COLO668 (cell line): ENCODE measurements at regions not wholly inside any gene's neighbourhood (a gene's known extent, or its start where the extent isn't known, plus 50 kb on each side); places are given as distances from the start of the nearest gene placed in this dataset.
A peak's percentile ranks its signal among the peaks of the same experiment; 100 is the strongest.
"Not testable (repeated sequence)": the region's sequence is repeated elsewhere in the genome, so short reads cannot be mapped to it uniquely, and the experiment has no call there.

Experiments used
- DNase-seq: peaks from one replicate; lab custom pipeline; 2025; ENCODE audit not compliant: unreplicated experiment; lab: John Stamatoyannopoulos, UW

DNA sequence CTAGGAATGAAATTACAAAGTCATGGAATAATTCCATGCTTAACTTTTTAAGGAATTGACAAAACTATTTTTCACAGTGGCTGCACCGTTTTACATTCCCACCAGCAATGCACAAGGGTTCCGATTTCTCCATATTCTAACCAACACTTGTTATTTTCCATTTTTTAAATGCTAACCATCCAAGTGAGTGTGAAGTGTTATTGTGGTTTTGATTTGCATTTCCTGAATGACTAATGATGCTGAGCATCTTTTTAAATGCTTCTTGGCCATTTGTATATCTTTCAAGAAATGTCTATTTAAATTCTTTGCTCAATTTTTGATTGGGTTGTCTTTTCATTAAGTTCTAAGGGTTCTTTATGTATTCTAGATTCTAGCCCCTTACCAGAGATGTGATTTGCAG is 479.5 kb upstream of the SMARCA2 start:
- DNase-seq: no peak

DNA sequence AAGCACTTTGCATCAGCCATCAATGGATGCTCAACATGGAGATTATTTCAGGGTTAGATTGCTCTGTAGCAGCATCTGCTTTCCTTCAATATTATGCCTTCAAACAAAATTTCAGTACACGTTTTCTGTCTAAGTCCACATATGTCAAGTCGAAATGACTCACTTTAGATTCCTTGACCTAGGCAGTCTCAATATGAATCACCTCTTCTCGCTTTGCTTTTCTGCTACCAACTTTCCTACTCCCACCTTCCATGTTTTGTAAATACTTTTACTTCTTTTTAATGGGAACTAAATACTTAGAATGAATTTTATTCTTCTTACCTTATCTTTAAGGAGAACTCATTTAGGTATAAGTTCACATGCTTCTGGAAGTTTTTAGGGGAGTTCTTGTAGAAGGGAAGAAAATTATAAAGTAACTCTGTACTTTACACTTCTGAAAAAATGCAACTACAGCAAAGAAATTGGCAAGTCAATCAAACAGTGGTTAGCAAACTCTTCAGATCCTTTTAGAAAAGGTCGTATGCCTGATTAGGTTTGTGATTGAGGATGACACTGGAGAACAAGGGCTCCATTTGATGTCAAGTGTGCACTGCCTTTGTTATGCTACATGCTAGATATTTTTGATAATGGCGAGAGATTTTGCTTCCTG is 478.5 kb upstream of the SMARCA2 start:
- DNase-seq: no peak

DNA sequence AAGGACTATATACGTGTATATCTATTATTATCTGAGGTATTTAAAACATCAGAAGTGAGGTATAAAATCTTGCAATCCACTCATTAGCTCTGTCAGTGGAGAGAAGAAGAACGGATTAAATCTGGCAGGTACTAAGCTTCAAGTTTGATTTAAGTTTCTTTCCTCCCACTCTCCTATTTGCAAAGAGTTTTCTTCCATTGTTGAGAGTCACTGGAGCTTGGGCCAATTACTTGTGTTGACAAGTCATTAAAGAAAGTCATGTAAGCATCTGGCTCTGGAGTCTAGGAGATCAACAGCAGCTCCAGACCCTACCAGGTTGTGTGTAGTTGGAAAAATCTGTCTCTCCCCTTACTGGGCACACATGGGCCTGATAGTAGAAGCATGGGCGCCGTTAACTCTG is 476.8 kb upstream of the SMARCA2 start:
- DNase-seq: no peak

DNA sequence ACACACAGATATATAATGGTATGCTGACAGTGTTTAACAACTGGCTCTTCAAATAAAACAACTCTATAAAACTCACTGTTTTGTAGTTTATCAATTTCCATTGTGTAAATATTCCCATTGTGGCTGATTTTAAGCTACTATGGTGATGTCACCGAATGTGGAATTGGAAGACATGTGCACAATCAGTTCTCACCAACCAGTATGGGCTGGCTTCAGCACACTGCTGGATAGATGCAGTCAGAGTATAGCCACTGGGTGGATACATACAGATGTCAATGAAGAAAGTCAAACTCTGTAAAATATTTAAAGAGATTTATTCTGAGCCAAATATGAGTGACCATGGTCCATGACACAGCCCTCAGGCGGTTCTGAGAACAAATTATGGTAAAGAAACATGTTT is 475.9 kb upstream of the SMARCA2 start:
- no peak for DNase-seq

DNA sequence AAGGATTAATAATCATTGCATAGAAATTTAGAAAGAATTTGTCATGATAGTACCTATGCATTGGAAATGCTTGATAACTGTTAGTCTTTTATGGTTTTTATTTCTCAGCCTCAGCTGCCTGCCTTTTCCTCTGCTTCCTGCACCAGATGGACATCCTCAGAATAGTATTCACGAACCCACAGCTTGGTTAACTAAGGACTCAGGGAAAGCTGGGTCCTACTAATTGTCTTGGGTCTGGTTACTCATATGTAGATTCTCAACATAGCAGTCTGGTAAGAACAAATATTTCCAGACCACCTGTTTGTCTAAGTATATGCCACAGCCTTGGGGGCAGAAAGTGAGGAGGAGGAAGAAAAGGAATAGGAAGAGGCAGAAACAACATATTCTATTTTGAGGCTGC is 464.5 kb upstream of the SMARCA2 start:
- no peak for DNase-seq

DNA sequence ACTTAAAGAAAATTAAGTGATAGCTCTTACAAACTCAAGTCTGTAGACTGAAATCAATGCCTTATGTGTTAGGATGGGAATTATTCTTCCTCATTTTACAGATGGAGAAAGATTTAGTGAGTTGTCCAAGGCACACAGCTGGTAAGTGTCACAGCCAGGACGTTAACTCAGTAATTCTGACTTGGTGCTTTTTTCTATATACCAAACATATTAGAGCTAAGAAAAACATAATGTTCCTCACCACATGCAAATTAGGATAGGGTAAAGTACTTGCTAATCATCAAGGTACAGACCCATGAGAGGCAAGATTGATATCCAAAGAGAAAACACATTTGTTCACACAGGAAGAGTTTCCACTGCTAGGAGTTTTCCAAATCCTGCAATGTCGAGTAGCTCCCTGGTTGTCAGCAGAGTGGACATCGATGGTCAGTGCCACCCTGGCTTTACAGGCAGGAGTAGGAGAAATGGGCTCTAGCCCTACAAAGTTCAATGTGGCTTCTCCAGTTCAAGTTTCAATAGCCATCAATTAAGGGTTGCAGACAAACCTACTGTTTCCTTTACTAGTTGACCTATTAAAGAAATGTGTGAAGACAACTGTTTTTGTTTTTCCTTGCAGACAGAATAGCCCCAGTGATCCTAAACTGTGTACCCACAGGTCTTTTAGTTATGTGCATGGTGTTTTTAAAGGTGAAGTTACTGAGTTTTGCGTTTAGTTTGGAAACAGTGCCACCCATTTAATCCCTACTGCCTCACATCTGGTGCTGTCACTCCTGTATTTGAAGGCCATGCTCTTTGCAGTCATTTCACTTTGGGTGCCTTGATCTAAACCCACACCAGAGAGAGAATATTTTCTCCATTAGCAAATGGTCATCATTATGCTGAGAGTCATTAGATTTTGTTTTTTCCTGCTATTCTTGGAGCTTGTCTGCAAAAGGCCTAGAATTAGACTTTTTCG is 460.8 kb upstream of the SMARCA2 start:
- no peak for DNase-seq

DNA sequence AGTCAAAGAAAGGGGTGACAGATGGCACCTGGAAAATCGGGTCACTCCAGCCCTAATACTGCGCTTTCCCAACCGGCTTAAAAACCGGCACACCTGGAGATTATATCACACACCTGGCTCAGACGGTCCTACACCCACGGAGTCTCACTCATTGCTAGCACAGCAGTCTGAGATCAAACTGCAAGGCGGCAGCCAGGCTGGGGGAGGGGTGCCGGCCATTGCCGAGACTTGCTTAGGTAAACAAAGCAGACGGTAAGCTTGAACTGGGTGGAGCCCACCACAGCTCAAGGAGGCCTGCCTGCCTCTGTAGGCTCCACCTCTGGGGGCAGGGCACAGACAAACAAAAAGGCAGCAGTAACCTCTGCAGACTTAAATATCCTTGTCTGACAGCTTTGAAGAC is 456.5 kb upstream of the SMARCA2 start:
- DNase-seq: not testable (repeated sequence)

DNA sequence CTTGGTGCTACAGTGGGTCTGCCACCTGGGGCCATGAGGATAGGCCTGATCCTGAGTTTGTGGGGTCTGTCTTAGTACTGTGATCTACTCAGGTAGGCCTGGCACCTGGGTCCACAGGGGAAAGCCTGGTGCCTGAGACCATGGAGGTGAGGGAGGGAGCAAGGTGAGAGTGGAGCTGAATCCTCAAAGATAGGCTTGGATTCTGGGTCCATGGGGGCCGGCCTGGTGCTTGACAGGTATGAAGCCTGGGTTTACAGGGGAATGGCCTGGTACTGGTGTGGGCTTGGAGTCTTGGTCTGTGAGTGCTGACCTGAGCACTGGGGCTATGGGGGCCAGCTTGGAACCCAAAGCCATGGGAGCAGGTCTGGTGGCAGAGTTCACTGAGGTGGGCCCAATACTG is 439.2 kb upstream of the SMARCA2 start:
- DNase-seq: no peak

DNA sequence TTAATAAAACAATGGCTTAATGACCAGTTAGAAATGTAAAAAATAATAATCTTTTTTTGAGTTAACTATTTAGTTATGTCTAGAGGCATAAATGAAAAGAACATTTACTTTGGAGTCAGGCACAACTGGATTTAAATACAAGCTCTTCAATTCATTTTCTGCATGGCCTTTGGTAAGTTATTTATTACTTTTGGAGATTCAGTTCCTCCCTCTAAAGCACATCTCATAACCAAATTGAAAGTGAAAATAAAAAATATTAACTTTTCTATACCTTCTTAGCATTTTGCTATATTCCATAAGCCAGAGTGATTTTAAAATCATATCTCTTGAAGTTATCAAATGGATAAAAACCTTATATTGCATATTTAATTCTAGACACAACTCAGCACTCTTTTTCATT is 434.9 kb upstream of the SMARCA2 start:
- DNase-seq: no peak

DNA sequence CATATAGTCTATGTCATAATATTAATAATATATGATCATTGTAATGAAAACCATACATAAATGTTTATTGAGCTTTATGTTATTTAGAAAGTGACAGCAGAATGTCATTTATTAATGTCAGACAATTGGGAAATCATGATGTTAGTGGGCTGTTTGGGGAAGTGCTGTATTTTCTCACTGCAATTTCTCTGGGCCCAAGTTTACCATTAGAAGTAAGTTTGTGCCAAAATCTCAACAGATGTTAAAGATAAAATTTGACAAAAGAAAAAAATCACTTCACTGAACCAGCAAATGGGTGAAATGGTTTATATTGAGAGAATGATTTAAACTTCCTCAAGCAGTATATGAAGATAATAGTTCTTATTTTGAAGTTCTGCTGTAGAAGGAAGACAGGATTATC is 433.2 kb upstream of the SMARCA2 start:
- no peak for DNase-seq

DNA sequence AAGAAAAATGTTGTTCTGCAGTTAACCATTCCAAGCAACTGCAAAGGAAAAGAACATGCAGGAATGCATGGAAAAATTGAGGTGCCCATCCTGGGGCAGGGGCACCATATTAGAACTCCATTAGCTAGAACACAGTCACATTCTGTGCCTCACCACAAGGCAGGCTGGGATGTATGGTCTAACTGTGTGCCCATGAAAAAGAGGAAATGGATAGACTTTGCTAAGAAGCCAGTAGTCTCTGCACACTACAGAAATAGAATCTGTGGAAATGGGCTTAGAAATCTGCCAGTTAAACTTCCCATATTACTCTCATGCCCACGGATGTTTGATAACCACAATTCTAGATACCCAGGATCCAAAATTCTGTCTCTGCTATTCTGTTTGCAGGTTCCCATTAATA is 423.8 kb upstream of the SMARCA2 start:
- DNase-seq: no peak

DNA sequence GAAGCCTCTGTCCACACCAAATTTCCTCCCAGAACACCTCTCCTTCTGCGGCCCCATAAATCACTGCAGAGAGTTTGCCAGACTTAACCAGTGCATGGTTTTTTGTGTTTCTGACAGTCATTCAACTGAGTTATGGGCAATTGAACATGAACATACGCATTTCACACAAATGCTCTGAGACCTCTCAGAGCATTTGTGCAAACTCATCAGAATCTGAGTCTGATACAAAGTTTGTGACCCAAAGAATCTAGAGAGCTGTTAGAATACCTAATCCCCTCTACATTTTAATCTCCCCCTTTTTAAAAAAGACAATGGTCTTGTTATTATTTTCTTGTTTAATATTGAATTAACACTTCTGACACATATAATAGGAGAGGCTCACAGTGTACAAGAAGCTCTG is 416.9 kb upstream of the SMARCA2 start:
- DNase-seq: no peak

DNA sequence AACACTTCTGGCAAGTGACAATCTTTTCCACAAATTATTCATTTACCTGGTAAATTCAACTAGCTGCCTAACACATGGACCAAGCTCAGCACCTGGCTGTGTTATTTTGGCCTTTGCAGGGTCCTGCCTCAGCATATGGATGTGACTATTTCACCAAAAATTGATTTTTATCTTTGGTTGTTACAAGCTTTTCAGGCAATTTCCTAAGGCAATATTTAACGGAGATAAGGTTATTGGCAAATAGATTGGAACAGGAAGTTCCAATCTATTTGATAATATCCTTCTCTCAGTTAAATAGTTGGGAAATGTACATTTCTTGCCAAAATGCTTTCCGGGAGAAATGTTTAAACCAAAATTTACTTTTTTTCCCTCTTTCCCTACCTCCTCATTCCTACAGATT is 415.2 kb upstream of the SMARCA2 start:
- DNase-seq: no peak

DNA sequence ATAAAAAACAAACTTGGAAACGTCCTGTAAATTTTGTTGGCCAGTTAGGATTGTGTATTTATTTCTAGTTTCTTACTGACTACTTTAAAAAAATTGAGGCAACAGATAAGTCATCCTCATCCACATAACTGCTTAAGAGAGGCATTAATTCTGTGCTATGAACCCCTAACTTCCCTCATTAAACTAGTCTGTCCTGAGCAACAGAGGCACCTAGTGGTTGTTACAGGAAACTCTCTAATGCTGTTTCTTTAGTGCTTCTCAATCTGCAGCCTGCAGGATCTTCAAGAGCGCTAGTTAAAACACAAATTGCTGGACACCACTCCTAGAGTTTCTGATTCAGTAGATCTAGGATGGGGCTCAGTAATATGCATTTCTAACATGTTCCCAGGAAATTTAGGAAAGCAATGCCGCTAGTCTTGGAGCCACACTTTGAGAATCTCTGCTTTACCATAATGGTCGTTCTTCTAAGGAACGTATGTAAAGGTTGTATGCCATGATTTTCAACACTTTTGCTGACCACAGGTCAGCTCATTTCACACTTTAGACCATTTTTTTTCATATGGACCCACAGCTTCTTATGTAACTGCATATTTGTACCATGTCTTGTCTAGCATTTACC is 410.1 kb upstream of the SMARCA2 start:
- peak; percentile 20 for DNase-seq

DNA sequence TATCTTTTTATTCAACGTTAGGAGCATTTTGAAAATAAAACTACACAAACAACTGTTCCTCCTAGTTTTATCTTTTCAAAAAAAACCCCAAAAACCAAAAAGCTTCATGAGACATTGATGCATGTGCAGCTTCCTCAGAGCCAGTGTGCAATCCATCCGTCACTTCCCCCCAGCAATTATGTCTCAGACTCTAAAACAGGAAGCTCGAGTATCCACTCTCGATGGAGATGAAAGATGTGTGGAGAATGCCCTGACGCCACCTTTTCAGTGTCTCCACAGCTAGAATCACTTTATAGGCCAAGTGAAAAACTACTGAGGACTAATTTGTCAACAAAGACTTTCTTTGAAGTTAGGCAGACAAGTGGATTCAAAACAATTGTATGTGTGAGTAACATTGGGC is 408.9 kb upstream of the SMARCA2 start:
- no peak for DNase-seq

DNA sequence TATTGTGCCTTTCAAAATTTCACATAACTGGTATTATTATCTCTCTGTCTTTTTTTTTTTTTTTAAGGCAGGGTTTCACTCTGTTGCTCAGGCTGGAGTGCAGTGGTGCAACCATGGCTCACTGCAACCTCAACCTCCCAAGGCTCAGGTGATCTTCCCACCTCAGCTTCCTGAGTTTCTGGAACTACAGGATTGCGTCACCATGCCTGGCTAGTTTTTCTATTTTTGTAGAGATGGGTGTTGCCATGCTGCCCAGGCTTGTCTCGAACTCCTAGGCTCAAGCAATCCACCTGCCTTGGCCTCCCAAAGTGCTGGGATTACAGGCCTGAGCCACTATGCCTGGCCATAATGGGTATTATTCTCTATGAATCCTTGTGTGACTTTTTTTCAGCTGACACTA is 402.3 kb upstream of the SMARCA2 start:
- no peak for DNase-seq

DNA sequence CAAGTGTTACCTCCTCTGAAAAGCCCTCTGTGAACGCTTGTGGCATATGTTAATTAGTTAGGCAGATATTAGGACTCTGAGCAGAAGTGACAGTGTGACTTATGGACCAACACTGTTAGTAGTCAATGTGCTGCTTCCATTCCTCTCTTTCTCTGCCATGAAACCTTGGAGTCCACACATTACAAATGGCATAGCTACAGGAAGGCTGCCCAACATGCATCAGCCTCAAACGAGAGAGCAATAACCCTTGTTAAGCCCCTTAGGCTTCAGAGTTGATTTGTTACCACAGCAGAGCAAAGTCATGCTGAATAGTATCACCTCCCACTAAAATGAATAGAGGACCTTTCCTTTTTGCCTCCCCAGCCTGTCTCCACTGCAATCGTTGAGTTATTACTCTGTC is 397.7 kb upstream of the SMARCA2 start:
- no peak for DNase-seq

DNA sequence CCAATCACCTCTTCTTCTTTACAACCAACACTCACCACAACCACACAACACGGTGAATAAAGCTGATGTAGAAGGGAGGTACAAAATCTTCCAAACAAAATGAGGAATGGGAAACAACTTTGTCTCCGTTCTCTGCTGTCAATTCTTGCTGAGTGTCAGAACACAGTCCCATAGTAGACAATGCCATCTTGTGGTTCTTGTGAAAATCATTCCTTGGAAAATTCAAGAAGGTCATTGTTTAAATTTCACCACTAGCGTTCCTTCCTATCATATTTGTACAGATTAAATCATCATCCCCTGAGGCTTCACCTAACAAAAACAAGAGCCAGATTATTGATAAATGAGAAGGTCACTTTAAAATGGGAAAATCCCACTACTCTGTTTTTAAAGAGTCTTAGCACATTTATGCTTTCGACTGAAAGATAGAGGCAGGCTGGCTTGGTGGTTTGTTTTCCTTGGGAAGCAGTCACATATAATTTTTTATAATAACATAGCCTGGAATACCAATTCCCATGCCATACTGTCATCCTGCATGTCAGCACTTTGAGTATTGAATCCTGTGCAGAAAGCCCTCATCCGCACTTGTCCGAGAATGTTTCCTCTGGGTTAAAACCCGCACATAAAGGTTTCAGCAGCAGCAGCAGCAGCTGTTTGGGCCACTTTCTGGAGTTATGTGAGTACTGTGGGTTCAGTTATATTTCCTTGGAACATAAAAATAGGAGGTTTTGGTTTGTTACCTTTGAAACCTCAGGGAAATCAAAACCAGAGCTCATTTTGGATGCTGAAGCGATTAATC is 395.0 kb upstream of the SMARCA2 start:
- no peak for DNase-seq

DNA sequence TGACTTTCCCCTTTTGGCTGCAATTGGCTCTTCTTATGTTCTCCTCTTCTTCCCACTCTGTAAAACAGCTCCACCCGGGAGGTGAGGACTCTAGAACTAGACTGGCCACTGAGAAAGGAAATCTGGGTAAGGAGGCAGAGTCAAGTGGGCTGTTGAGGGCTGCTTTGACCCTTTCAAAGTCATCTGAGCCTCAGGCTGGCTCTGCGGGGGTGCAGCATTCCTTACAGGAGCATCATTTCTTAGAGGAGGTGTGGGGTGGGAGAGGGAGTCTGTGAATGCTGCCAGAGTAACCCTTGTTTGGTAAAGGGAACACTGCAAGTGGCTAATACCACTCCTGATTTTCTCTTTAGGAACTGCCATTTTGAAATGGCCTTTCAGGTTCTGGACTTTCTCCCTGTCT is 377.7 kb upstream of the SMARCA2 start:
- no peak for DNase-seq

DNA sequence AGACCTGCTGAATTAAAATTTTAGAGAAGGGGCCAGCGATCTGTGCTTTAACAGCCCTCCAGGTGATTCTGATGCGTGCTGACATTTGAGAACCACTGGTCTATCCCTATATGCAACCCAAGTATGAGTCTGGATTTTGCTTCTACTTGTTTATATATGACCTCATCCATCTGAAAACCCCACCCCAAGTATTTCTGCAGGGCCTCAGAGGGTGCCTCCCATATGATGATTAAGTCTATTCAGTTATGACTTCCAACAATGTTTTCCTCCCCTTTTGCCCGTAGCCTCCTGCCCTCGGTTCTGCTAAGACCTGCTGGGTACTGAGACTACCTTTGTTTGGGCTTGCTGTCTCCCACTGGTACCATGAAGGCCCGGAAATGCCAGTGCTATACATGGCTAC is 376.0 kb upstream of the SMARCA2 start:
- DNase-seq: no peak

DNA sequence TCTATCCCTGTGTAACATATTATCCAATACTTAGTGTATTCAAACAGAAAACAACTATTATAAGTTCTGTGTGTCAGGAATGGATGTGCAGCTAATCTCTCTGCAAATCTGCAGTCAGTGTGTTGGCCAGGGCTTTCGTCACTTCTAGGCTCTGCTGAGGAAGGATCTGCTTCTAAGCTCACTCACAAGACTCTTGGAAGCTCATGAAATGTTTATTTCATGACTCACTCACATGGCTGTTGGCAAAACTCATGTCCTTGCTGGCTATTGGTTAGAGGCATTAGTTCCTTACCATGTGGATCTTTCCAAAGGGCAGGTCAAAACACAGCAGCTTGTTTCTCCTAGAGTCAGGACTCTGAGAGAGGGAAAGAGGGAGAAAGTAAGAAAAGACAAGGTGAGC is 367.4 kb upstream of the SMARCA2 start:
- no peak for DNase-seq
